ENCODE measurements at regions not wholly inside any gene's neighbourhood (a gene's known extent, or its start where the extent isn't known, plus 50 kb on each side); places are given as distances from the start of the nearest gene placed in this dataset.

DNA sequence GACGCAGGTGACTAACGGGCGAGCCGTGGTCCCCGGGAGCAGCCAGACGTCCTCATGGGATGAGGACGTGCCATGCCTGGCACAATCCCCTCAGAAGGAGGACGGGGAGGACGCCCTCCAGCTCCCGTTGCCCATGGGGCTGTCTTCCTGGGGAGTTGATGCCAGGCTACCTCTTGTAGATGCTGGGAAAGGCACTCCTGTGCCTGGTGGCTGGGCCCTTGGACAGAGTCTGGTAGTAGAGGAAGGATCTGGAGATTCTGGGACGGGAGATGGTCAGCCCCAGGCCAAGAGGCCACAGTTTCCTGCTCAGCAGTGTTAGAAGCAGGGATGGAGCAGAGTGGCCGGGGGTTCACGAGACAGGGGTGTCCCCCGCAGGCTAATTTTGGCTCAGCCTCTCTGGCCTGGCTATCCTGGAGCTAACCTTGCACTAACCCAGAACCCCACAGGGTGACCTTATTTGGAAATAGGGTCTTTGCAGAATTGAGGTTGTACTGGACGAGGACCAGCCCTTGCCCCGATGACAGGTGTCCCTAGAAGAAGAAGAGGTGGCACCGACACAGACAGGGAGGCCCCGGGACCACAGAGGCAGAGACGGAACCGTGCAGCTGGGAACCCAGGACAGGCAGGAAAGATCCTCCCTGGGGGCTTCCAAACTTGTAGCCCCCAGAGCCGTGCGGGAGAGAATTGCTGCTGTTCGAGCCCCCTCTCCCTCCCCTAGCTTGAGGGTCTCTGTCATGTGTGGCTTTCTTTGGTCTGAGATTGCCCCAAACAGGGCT, 50.1 kb upstream of the ADRA2C start:
- no peaks in the 10 kb centered on the region for H3K4me1 Mint-ChIP-seq (ENCODE audit: low read depth)
- no peak for ATAC-seq
- no peaks in the 10 kb centered on the region for H3K9me3 Mint-ChIP-seq
- no peak for DNase-seq
- no peaks in the 10 kb centered on the region for H3K36me3 Mint-ChIP-seq (ENCODE audit: insufficient read depth)
- H3K27me3 Mint-ChIP-seq (ENCODE audit: low read depth), result peaks cover 19% of the 10 kb centered on the region
- no peak overlapping the region for H3K4me3 Mint-ChIP-seq

DNA sequence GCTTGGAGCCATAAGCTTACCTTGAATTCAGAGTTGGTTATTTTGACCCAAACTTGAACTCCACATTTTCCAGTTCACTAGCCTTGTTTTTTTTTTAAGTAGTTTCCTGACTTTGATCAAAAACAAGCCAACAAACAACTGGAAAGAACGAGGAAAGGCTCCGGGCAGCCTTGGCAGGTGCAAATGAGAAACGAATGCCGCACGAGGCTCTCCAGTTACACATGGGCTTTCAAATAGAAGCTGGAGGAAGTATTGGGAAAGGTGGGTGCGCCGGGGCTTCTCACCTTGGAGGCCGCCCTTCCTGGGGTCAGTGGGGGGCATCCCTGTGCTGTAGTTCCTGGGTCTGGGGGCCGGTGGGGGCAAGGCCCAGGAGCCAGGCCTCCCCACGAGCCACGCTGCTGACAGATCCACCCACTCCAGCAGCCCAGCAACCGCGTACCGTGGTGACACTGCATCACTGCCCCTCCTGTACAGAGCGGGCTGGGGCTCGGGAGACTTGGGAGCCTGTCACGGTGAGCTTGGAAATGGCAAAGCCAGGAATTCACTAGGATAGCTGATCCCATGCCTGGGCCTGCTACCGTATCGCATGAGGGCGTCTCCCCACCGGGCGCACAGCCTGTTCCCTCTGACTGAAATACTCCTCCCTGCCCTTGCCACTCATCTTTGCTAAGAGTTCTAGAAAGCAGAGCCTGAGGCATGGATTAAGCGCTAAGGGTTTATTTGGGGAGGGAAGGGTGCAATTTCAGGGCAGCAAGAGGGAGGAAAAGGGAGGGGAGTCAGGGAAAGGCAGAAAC, 50.9 kb upstream of the ADRA2C start:
- no peaks in the 10 kb centered on the region for H3K36me3 Mint-ChIP-seq (ENCODE audit: insufficient read depth)
- H3K27me3 Mint-ChIP-seq (ENCODE audit: low read depth), result peaks cover 18% of the 10 kb centered on the region
- H3K4me1 Mint-ChIP-seq (ENCODE audit: low read depth), result no peaks in the 10 kb centered on the region
- DNase-seq (no peak), ATAC-seq (no peak)
- H3K4me3 Mint-ChIP-seq, result no peak overlapping the region
- no peaks in the 10 kb centered on the region for H3K9me3 Mint-ChIP-seq

DNA sequence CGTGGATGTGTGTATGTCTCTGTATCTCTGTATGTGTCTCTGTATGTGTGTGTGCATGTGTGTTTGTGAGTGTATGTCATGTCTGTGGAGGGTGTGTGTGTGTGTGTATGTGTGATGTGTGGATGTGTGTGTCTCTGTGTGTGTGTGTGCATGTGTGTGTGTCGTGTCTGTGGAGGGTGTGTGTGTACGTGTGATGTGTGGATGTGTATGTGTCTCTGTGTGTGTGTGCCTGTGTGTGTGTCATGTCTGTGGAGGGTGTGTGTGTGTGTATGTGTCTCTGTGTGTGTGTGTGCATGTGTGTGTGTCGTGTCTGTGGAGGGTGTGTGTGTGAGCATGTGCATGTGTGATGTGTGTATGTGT, 51.6 kb upstream of the ADRA2C start:
- no peaks in the 10 kb centered on the region for H3K36me3 Mint-ChIP-seq (ENCODE audit: insufficient read depth)
- no peaks in the 10 kb centered on the region for H3K4me1 Mint-ChIP-seq (ENCODE audit: low read depth)
- ATAC-seq (no peak), DNase-seq (no peak)
- peaks cover 13% of the 10 kb centered on the region for H3K27me3 Mint-ChIP-seq (ENCODE audit: low read depth)
- H3K9me3 Mint-ChIP-seq, result no peaks in the 10 kb centered on the region
- H3K4me3 Mint-ChIP-seq, result no peak overlapping the region

DNA sequence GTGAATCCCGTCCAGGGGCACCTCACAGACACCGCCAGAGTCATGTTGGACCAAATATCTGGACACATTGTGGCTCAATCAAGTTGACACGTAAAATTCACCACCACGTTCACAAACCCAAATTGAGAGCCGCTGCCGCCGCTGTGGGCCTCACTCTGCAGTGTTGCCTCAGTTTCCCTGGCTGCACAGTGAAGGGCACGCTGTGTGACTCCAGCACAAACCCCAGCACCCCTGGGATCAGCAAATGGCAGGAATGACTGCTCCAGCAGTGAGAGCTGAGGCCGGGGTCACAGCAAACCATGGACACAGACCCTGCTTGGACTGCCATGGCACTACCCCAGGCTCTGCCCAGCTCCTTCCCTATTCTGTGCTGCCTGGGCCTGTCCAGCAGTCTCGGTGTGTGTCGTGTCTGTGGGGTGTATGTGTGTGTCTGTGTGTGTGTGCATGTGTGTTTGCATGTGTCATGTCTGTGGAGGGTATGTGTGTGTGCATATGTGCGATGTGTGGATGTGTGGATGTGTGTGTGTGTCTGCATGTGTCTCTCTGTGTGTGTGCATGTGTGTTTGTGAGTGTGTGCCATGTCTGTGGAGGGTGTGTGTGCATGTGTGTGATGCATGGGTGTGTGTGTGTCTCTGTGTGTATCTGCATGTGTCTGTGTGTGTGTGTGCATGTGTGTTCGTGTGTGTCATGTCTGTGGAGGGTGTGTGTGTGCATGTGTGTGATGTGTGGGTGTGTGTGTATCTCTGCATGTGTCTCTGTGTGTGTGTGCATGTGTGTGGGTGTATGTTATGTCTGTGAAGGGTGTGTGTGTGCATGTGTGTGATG, 52.2 kb upstream of the ADRA2C start:
- Mint-ChIP-seq H3K9me3 (no peaks in the 10 kb centered on the region), H3K27me3 (ENCODE audit: low read depth) (peaks cover 12% of the 10 kb centered on the region), H3K4me1 (ENCODE audit: low read depth) (no peaks in the 10 kb centered on the region), H3K36me3 (ENCODE audit: insufficient read depth) (no peaks in the 10 kb centered on the region), H3K4me3 (no peak overlapping the region)
- ATAC-seq, result no peak
- no peak for DNase-seq

DNA sequence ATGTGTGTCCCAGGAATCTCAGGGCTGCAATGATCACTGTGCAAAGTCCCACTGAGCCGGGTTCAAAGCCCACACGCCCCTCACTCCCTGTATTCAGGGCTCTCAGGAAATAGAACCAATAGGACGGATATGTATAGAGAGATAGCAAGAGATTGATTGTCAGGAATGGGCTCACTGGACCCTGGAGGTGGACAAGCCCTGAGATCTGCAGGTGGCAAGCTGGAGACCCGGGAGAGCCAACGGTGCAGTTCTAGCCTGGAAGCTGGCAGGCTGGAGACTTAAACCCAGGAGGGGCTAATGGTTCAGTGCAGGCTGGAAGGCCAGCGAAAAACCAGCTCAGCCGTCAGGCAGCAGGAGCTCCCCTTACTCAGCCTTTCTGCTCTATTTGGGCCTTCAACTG, 52.8 kb upstream of the ADRA2C start:
- peaks cover 8% of the 10 kb centered on the region for H3K27me3 Mint-ChIP-seq (ENCODE audit: low read depth)
- DNase-seq (no peak), ATAC-seq (no peak)
- no peaks in the 10 kb centered on the region for H3K9me3 Mint-ChIP-seq
- H3K4me3 Mint-ChIP-seq, result no peak overlapping the region
- H3K4me1 Mint-ChIP-seq (ENCODE audit: low read depth), result no peaks in the 10 kb centered on the region
- no peaks in the 10 kb centered on the region for H3K36me3 Mint-ChIP-seq (ENCODE audit: insufficient read depth)

DNA sequence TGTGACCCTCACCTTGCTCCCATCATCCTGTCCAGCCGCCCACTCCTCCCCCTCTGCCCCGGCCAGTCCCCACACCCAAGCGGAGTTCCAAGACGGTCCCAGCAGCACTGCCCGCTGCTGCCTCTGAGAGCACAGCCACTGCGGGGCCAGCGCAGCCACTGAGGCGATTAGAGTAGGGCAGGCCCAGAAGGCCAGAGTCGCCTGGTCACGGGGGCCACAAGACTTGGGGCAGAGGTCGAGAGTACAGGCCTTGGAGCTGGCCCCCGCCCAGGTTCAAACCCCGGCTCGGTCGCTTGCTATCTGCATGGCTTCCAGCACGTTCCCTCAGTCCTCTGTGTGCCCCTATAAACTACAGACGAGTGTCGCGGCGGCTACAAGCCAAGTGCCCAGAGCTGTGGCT, 53.2 kb upstream of the ADRA2C start:
- H3K27me3 Mint-ChIP-seq (ENCODE audit: low read depth), result peaks cover 4% of the 10 kb centered on the region
- H3K36me3 Mint-ChIP-seq (ENCODE audit: insufficient read depth), result no peaks in the 10 kb centered on the region
- H3K4me3 Mint-ChIP-seq, result no peak overlapping the region
- H3K9me3 Mint-ChIP-seq, result no peaks in the 10 kb centered on the region
- no peak for DNase-seq
- no peak for ATAC-seq
- no peaks in the 10 kb centered on the region for H3K4me1 Mint-ChIP-seq (ENCODE audit: low read depth)

DNA sequence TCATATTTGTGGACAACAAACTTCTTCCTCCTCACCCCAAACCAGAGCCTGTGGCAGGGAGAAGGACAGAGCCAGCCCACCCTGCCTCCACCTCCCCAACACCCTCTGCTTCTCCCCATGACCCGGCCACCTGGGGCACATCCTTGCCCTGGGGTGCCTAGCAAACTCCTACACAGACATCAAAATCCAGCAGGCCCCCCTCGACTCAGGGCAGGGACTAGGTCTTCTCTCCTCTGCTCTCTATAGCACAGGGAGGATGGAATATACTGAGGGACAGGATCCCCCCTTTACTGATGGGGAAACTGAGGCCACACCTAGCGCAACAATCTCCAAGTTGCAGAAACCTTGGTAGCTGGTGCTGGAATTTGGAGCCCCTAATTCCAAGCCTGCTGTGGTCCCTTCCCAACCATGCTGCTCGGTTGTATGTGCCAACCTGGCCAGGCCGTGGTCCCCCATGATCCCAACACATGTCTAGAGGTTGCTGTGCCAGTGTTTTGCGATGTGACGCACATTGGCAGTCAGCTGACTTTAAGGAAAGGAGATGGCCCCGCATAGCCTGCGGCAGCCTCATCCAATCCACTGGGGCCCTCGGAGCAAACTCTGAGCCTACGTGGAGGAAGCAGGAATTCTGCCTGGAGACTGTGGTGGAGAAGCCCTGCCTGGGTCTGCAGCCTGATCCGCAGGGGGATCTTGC, 53.9 kb upstream of the ADRA2C start:
- no peak overlapping the region for H3K4me3 Mint-ChIP-seq
- no peak for DNase-seq
- H3K27me3 Mint-ChIP-seq (ENCODE audit: low read depth), result peaks cover 6% of the 10 kb centered on the region

DNA sequence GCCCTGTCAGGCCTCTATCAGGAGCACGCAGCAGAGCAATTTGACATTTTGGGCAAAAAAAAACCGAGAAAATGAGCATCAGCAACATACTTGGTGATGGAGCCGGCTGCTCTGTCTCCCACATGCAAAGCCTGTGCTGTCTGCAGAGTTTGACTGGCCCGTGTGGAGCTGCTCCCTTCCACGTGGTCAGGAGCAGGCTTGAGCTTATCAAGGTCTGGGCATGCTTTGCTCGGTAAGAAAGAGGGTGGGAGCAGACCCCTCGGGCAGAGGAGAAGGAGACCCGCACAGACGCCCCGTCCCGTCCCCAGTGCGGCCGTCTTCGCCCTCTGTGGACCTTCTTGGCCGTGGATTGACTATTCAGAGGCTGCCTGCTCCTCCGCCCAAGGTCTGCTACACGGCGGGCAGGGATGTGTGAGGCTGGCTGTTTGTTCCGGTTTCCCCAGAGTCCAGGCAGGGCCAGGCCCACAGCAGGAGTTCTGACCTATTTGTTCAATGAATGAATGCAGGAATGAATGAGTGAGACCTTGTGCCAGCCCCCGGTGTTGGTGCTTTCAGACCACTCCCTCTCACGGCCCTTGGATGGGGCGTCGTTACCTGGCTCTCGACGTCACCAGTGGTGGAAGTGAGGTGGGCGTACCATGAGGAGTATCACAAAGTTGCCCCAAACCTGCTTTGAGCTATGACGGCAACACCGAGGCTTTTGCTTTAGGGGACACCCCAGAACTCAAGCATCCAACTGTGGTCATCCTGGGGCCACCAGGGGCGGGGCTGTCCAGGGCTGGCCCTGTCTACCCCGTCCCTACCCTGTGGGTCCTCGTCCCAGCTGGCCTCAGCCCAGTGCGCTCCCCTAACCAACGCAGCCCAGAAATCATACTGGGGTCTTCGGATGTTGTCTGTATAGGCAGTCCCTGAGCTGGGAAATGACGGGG, 54.7 kb upstream of the ADRA2C start:
- H3K4me3 Mint-ChIP-seq, result no peak overlapping the region
- H3K27me3 Mint-ChIP-seq (ENCODE audit: low read depth), result peaks cover 6% of the 10 kb centered on the region
- no peaks in the 10 kb centered on the region for H3K9me3 Mint-ChIP-seq
- ATAC-seq, result no peak
- DNase-seq, result no peak
- no peaks in the 10 kb centered on the region for H3K4me1 Mint-ChIP-seq (ENCODE audit: low read depth)
- H3K36me3 Mint-ChIP-seq (ENCODE audit: insufficient read depth), result no peaks in the 10 kb centered on the region

More for the DNA sequence above, 53.9 kb upstream of the ADRA2C start:
- Mint-ChIP-seq H3K9me3 (no peaks in the 10 kb centered on the region), H3K4me1 (ENCODE audit: low read depth) (no peaks in the 10 kb centered on the region), H3K36me3 (ENCODE audit: insufficient read depth) (no peaks in the 10 kb centered on the region)
- ATAC-seq, result no peak

DNA sequence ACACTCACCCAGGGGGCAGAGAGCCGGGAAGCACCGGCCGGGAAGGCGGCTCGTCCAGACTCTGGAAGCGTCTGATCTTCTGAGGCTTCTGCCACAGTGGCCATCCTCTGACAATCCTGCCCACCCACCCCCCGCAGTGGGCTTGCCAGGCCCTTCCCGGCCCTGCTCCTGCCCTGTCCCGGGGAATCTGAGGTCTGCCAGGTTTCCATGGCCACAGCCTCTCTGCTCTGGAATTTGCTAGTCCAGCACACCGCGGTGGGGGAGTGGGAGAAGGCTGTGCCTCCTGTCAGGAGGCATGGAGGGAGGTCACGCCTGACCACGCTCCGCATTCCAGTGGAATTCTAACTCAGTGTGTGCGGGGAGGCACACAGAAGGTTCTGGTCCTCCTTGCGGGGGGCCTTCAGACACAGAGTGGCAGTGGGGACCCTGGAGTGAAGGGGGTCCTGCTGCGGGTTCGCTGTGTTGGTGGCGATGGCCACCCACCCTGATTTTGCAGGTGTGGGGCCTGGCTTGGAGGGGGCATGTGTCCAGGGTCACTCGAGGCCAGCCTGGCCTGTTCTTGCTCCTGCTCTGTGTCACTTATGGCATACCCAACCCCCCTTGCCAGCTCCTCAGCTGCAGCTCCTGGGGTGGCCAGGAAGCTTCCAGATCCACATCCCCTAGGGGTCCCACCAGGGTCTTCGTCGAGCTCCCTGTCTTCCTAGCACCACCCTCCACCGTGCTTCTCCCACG, 55.6 kb upstream of the ADRA2C start:
- Mint-ChIP-seq H3K4me1 (ENCODE audit: low read depth) (no peaks in the 10 kb centered on the region), H3K36me3 (ENCODE audit: insufficient read depth) (no peaks in the 10 kb centered on the region), H3K4me3 (no peak overlapping the region), H3K27me3 (ENCODE audit: low read depth) (peaks cover 9% of the 10 kb centered on the region), H3K9me3 (no peaks in the 10 kb centered on the region)
- DNase-seq, result no peak
- ATAC-seq, result no peak

DNA sequence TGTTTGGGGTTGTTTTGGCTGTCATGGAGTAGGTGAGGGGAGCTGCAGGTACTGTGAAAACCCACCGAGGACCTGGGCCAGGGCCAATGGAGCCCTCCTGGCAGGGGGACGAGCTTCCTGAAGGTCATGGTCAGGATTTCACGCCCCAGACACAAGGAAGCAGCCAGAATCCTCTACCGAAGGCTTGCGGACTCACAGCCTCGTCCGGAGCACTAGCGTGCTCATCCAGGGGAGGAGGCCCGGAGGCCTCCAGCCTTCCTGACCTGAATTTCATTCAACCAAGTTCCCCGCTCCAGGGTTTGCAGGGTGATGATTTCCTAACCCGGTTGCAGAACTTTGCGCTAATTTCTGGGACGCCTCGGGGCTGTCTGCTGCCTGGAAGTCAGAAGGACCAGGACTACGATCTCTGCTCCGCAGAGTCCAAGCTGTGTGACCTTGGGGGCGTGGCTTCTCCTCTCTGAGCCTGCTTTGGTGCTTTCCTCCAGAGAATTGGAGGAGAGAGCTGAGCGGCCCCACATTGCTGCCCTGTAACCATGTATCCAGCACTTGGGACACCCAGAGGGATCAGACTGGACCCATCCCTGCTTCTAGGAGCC, 56.2 kb upstream of the ADRA2C start:
- no peaks in the 10 kb centered on the region for H3K36me3 Mint-ChIP-seq (ENCODE audit: insufficient read depth)
- no peaks in the 10 kb centered on the region for H3K4me1 Mint-ChIP-seq (ENCODE audit: low read depth)
- no peak for DNase-seq
- no peak overlapping the region for H3K4me3 Mint-ChIP-seq
- H3K9me3 Mint-ChIP-seq, result no peaks in the 10 kb centered on the region
- ATAC-seq, result no peak
- peaks cover 10% of the 10 kb centered on the region for H3K27me3 Mint-ChIP-seq (ENCODE audit: low read depth)

DNA sequence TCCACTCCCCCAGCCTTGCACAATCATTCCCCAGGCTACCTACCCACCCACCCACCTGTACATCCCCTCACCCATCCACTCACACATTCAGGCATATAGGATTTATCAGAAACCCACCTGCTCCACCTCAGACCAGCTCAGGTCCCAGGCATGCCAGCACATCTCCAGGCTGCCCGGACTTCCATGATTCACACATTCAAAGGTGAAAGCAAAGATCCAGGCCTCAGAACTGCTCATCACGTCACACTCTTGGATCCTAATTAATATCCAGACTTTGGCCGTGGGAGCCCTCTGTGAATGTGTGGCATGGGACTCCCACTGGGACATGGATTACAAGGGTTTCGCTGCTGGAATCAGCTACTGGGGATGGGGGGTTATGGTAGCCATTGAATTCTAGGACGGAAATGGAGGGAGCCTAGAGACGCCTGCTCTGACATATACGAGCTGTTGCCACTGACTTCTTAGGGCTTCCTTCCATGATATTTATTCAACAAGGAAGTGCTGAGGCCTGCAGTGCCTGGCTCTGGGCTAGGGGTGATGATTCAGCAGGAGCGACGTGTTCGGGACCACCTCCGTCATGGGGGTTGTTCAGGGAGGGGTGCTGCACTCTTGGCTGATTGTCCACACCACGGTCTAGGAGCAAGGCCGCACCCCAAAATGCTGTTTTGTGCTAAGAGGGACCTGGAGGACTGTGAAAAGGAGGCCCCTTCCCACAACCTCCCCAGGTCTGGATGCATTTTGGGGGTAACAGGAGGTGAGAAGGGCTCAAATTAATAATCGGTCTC, 56.9 kb upstream of the ADRA2C start:
- DNase-seq (no peak), ATAC-seq (no peak)
- peaks cover 13% of the 10 kb centered on the region for H3K27me3 Mint-ChIP-seq (ENCODE audit: low read depth)
- H3K9me3 Mint-ChIP-seq, result no peaks in the 10 kb centered on the region
- H3K4me3 Mint-ChIP-seq, result no peak overlapping the region
- no peaks in the 10 kb centered on the region for H3K4me1 Mint-ChIP-seq (ENCODE audit: low read depth)
- no peaks in the 10 kb centered on the region for H3K36me3 Mint-ChIP-seq (ENCODE audit: insufficient read depth)

DNA sequence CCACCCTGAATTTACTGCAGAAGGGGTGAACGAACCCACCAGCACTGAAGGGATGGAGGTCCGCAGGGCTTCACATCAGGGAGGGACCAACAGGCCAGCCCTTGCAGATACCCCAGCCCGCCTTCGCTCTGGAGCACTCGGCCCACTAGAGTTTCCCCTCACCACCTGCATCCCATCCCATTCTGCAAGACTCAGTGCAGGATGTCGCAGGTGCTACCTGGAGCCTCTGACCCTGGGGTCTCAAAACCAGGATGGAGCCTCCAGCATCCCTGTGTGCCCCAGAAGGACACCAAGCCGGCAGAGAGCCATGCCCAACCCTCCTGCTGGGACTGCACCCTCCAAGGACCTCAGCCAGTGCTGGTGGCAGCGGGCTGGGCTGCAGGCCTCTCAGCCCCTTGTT, 57.6 kb upstream of the ADRA2C start:
- no peaks in the 10 kb centered on the region for H3K9me3 Mint-ChIP-seq
- no peak overlapping the region for H3K4me3 Mint-ChIP-seq
- H3K4me1 Mint-ChIP-seq (ENCODE audit: low read depth), result no peaks in the 10 kb centered on the region
- ATAC-seq (no peak), DNase-seq (no peak)
- peaks cover 18% of the 10 kb centered on the region for H3K27me3 Mint-ChIP-seq (ENCODE audit: low read depth)
- H3K36me3 Mint-ChIP-seq (ENCODE audit: insufficient read depth), result no peaks in the 10 kb centered on the region

Data from activated T-cell treated with anti-CD3 and anti-CD28 coated beads, Interleukin-2, amount 50 U/mL, for 4 hours (primary cell).